Breast epithelium (tissue), 4 donors: ENCODE measurements at regions not wholly inside any gene's neighbourhood (a gene's known extent, or its start where the extent isn't known, plus 50 kb on each side); places are given as distances from the start of the nearest gene placed in this dataset.

ENCODE experiments used
- DNase-seq, 2 donors: peaks; one replicate each; pipeline ENCODE4 v3.0.0-alpha.2; 2019; ENCODE audit warnings: low spot score in 2 of 2
- H3K27ac ChIP-seq, 2 donors: fragments of 200-600 bp; sonication (generic) in 1 of 2; one replicate each; pipeline ENCODE4 v1.5.1; 2016 to 2019; ENCODE audit warnings: mild to moderate bottlenecking in 1 of 2
- H3K27me3 ChIP-seq, 2 donors: fragments of 200-600 bp; sonication (generic) in 1 of 2; one replicate each; pipeline versions ENCODE4 v1.5.1 to v1.6.0; 2017 to 2019; ENCODE audit warnings: control low read depth in 1 of 2, mild to moderate bottlenecking in 1 of 2
- H3K36me3 ChIP-seq: fragments of 200-600 bp; one replicate; pipeline ENCODE4 v1.5.1; 2019
- H3K4me1 ChIP-seq, 2 donors: fragments of 200-600 bp; sonication (generic); one replicate each; pipeline ENCODE4 v1.5.1; 2016 to 2019; ENCODE audit warnings: control low read depth in 1 of 2
- H3K4me3 ChIP-seq, 3 donors: fragments of 200-600 bp; sonication (generic); 1 replicate in 2 of 3; 2 replicates in 1 of 3; pipeline ENCODE4 v1.5.1; 2016 to 2019; ENCODE audit warnings: mild to moderate bottlenecking in 3 of 3, moderate library complexity in 2 of 3
- H3K9me3 ChIP-seq, 2 donors: fragments of 200-600 bp; sonication (generic) in 1 of 2; one replicate each; pipeline ENCODE4 v1.5.1; 2016 to 2019; ENCODE audit warnings: control low read depth in 1 of 2
- POLR2A ChIP-seq: fragments of 450-650 bp; IDR thresholded peaks from one replicate; pipeline ENCODE4 v1.6.1; 2016; ENCODE audit warnings: antibody characterized with exemption, mild to moderate bottlenecking, moderate library complexity
- POLR2AphosphoS5 ChIP-seq, 3 donors: sonication (generic); formaldehyde crosslinking; IDR thresholded peaks; one replicate each; pipeline ENCODE4 v1.6.1; 2017; ENCODE audit warnings: antibody characterized with exemption in 3 of 3
- intact Hi-C: fragments of 100-400 bp; cut with DNase I; formaldehyde crosslinking; loops from one replicate; pipeline ENCODE4 v1.15.1; 2023; ENCODE audit warnings: low total_unique reads
- TF ChIP-seq, protein P1 (sequence below), 3 donors: fragments of 450-650 bp; IDR thresholded peaks; one replicate each; pipeline ENCODE4 v1.5.1; 2016 to 2017; ENCODE audit warnings: antibody characterized with exemption in 3 of 3, mild to moderate bottlenecking in 3 of 3, moderate library complexity in 3 of 3

DNA sequence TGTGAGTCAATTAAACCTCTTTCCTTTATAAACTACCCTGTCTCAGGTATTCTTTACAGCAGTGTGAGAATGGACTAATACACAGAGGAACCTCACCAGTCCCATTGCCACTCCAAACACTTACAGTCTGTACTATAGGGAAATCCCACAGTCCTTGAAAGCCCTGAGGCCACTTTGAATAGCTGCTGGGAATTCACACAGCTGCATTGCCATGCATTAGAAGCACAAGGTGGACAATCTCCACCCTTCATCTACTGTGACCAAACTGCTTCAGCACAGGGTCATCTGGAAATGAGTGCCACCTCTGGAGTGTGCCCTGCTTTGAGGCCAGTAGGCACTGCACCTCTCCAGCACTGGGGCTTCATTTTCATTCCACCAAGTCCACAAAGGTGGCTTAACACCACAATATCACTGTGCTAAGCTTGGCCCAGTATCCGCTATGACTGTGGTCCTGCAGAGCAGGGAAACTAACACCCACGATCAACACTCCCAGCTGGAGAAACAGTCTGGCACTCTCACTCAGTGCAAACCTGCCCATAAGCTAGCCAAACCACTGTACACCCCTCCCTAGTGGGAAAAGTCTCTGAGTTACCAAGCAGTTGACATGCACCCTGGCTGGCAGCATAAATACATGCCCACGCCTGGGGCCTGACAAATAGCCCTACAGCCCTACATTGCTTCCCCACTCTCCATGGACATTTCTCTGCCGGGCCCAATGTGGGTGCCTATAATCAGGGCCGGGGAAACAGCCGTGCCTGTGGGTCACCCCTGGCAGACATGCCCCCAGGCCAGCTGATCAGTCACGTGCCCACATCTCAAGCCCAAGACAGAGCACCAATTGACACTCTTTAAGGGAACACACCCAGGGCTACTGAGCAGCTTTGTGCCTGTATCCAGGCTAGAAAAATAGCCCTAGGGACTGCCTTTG, 294.3 kb upstream of the MGAT4C start:
- Histone ChIP-seq H3K36me3 (no peaks in the 10 kb centered on the region), H3K9me3 (no peaks in the 10 kb centered on the region), H3K4me3 (no peak overlapping the region), H3K27ac (no peak overlapping the region), H3K27me3 (no peaks in the 10 kb centered on the region), H3K4me1 (no peaks in the 10 kb centered on the region)
- intact Hi-C loops: no loop called here
- TF ChIP-seq, protein P1, sequence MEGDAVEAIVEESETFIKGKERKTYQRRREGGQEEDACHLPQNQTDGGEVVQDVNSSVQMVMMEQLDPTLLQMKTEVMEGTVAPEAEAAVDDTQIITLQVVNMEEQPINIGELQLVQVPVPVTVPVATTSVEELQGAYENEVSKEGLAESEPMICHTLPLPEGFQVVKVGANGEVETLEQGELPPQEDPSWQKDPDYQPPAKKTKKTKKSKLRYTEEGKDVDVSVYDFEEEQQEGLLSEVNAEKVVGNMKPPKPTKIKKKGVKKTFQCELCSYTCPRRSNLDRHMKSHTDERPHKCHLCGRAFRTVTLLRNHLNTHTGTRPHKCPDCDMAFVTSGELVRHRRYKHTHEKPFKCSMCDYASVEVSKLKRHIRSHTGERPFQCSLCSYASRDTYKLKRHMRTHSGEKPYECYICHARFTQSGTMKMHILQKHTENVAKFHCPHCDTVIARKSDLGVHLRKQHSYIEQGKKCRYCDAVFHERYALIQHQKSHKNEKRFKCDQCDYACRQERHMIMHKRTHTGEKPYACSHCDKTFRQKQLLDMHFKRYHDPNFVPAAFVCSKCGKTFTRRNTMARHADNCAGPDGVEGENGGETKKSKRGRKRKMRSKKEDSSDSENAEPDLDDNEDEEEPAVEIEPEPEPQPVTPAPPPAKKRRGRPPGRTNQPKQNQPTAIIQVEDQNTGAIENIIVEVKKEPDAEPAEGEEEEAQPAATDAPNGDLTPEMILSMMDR (IDR thresholded peaks at IDR 0.05): no peak
- TF ChIP-seq POLR2AphosphoS5 (IDR thresholded peaks at IDR 0.05) (no peak), POLR2A (no peak)
- no peak for DNase-seq

DNA sequence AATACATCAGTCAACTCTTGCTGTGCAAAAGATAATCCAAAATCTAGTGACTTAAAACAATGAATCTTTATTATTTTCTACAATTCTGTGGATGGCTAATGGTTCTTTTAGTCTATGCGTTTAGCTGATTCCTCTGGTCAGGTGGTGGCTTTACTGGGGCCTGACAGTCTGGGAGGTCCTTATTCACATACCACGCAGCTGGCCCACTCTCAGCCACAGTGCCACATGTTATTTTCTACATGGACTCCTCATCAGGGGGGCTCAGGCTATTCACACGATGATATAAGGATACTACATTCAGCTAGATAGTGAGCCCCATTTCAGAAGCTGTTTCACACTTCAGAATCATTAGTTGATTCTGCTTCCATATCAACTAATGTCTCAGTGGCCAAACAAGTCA, 287.5 kb upstream of the MGAT4C start:
- TF ChIP-seq POLR2A (no peak), POLR2AphosphoS5 (IDR thresholded peaks at IDR 0.05) (no peak)
- TF ChIP-seq, protein P1 (IDR thresholded peaks at IDR 0.05): no peak
- Histone ChIP-seq H3K9me3 (no peaks in the 10 kb centered on the region), H3K36me3 (no peaks in the 10 kb centered on the region), H3K4me1 (no peaks in the 10 kb centered on the region), H3K27ac (no peak overlapping the region), H3K4me3 (no peak overlapping the region), H3K27me3 (no peaks in the 10 kb centered on the region)
- intact Hi-C loops: no loop called here
- no peak for DNase-seq

DNA sequence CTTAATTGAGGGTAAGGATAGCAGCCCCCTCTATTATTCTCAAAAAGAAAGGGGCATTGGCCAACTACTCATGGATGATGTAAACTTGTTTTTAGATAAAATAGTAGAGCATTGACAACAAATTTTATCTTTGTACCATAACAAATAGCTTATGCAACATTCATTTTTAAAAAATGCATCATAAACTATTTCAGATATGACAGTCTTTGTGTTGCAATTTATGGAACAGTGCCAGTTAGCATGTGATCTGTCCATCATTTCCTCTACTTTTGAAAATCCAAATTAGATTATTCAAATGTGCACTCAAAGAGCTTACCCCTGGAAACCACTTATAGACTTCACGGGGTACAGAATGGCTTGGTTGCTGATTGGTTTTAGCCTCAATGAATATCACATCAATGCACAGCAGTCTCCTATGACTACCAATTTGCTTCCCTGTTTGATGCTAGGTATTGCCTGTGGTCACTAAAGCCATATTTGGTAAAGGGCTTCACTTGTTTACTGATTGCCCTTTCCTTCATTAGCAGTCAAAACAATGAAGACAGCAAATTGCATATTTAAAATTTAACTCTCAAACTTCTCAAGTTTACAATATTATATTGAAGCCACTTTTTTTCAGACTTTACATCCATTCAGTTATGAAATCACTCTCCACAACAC, 274.9 kb upstream of the MGAT4C start:
- no peak for DNase-seq
- intact Hi-C loops: no loop called here
- TF ChIP-seq, protein P1 (IDR thresholded peaks at IDR 0.05): no peak
- TF ChIP-seq POLR2AphosphoS5 (IDR thresholded peaks at IDR 0.05) (no peak), POLR2A (no peak)
- no peaks in the 10 kb centered on the region for H3K36me3 ChIP-seq
- H3K4me1 ChIP-seq: no peaks in the 10 kb centered on the region
- H3K4me3 ChIP-seq: no peak overlapping the region
- H3K9me3 ChIP-seq: no peaks in the 10 kb centered on the region
- no peaks in the 10 kb centered on the region for H3K27me3 ChIP-seq
- H3K27ac ChIP-seq: no peak overlapping the region

DNA sequence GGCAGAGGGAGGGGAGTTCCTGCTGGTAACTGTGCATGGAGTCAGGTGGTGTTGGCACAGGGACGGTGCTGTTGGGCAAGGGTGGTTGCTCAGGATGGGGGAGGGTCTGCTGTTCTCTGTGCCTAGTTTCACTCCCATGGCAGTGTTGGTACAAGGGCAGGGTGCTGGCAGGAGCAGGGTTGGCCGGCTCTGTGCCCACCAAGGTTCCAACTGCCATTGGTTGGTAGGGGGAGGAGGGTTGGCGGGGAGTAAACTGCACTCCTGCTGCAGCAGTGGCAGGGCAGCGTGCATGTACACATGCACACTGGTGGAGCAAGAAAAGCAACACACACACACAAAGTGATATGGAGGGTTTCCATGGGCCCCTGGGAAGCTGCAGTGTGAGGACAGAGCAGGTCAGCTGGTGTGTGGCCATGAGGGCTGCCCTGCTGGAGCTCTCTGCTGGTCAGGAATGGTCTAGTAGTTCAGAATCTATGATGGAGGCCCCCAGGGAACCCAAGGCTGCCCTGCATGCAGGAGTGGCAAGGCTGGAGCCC, 269.9 kb upstream of the MGAT4C start:
- no peaks in the 10 kb centered on the region for H3K36me3 ChIP-seq
- H3K9me3 ChIP-seq: peaks cover 0 to 16% of the 10 kb centered on the region in 2 donors
- H3K4me3 ChIP-seq: no peak overlapping the region
- intact Hi-C loops: no loop called here
- TF ChIP-seq, protein P1 (IDR thresholded peaks at IDR 0.05): no peak
- TF ChIP-seq POLR2AphosphoS5 (IDR thresholded peaks at IDR 0.05): no peak
- TF ChIP-seq POLR2A: no peak
- no peak for DNase-seq
- no peaks in the 10 kb centered on the region for H3K27me3 ChIP-seq
- H3K27ac ChIP-seq: no peak overlapping the region
- no peaks in the 10 kb centered on the region for H3K4me1 ChIP-seq

DNA sequence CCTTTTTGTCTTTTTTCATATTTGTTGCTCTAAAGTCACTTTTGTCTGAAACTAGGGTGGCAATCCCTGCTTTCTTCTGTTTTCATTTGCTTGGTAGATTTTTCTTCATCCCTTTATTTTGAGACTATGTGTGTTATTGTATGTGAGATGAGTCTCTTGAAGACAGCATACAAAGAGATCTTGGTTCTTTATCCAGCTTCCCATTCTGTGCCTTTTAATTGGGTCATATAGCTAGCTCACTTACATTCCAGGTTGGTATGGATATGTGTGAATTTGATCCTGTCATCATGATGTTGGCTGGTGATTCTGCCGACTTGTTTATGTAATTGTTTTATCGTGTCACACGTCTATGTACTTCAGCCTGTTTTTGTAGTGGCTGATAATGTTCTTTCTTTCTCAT, 267.7 kb upstream of the MGAT4C start:
- Histone ChIP-seq H3K4me1 (no peaks in the 10 kb centered on the region), H3K4me3 (no peak overlapping the region), H3K36me3 (no peaks in the 10 kb centered on the region), H3K27ac (no peak overlapping the region), H3K27me3 (no peaks in the 10 kb centered on the region), H3K9me3 (peaks cover 0 to 16% of the 10 kb centered on the region in 2 donors)
- intact Hi-C loops: no loop called here
- TF ChIP-seq, protein P1 (IDR thresholded peaks at IDR 0.05): no peak
- TF ChIP-seq POLR2AphosphoS5 (IDR thresholded peaks at IDR 0.05) (no peak), POLR2A (no peak)
- no peak for DNase-seq
